Colonic mucosa (tissue), 4 donors: ENCODE measurements at regions not wholly inside any gene's neighbourhood (a gene's known extent, or its start where the extent isn't known, plus 50 kb on each side); places are given as distances from the start of the nearest gene placed in this dataset.

Experiments used
- DNase-seq: peaks from one replicate; pipeline ENCODE4 v3.0.0-alpha.2; 2020
- H3K27ac ChIP-seq: fragments of 200-600 bp; one replicate; pipeline ENCODE4 v1.8.0; 2021
- H3K27me3 ChIP-seq: fragments of 200-600 bp; one replicate; pipeline ENCODE4 v1.8.0; 2021
- H3K36me3 ChIP-seq: fragments of 200-600 bp; one replicate; pipeline ENCODE4 v1.8.0; 2021
- H3K4me1 ChIP-seq: fragments of 200-600 bp; one replicate; pipeline ENCODE4 v1.8.0; 2021; ENCODE audit warnings: mild to moderate bottlenecking
- H3K4me3 ChIP-seq: fragments of 200-600 bp; one replicate; pipeline ENCODE4 v1.8.0; 2021
- H3K9ac ChIP-seq, 2 donors: one replicate each; pipeline ENCODE4 v1.7.0; 2013; ENCODE audit warnings: control low read depth in 2 of 2, low read depth in 2 of 2, low read length in 2 of 2
- H3K9me3 ChIP-seq: fragments of 200-600 bp; one replicate; pipeline ENCODE4 v1.8.0; 2021
- intact Hi-C: fragments of 100-400 bp; cut with DNase I; formaldehyde crosslinking; loops from one replicate; pipeline ENCODE4 v1.14.1; 2022
- TF ChIP-seq, protein P1 (sequence below): fragments of 200-600 bp; IDR thresholded peaks from one replicate; pipeline ENCODE4 v1.8.0; 2022; ENCODE audit warnings: antibody characterized with exemption, mild to moderate bottlenecking
- donor health status: healthy.
- donor health status: DM: no; HTN: no; CAD: no.
- donor health status: DM: no; HTN: no; CAD: no.

DNA sequence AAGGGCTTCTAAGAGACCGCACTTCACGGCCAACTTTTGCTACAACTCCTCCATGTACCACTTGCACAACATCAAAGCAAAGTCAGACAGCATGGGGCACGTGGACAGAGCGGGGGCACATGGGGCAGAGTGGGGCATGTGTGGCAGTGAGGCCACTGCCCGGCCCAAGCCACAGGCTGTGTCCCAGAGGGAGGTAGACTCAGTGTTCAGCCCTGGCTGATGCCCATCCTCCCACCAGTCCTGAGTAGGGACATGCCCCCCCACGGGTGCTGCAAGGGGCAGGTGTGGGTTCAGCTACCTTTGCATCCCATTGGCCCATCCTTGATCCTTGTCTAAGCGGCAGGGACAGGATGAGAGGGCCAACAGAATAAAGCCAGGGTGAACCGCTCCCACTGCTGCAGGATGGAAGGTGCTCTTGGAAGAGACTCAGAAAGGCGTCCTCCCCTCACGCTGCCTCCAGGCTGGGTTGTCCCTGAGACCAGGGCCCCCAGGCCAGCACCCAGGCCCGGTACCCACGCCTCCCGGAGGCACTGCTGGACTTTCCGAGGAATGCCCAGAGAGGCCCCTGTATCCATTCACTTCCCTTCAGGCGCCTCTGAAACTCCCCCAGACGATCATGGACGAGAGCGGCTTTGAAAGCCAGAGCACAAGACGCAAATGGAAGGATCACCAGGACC is 218.2 kb downstream of the NDUFA10 start:
- Histone ChIP-seq H3K27ac (no peak overlapping the region), H3K4me3 (no peak overlapping the region), H3K9me3 (no peaks in the 10 kb centered on the region), H3K4me1 (no peaks in the 10 kb centered on the region), H3K36me3 (no peaks in the 10 kb centered on the region), H3K27me3 (no peaks in the 10 kb centered on the region), H3K9ac (no peak overlapping the region)
- TF ChIP-seq, protein P1, sequence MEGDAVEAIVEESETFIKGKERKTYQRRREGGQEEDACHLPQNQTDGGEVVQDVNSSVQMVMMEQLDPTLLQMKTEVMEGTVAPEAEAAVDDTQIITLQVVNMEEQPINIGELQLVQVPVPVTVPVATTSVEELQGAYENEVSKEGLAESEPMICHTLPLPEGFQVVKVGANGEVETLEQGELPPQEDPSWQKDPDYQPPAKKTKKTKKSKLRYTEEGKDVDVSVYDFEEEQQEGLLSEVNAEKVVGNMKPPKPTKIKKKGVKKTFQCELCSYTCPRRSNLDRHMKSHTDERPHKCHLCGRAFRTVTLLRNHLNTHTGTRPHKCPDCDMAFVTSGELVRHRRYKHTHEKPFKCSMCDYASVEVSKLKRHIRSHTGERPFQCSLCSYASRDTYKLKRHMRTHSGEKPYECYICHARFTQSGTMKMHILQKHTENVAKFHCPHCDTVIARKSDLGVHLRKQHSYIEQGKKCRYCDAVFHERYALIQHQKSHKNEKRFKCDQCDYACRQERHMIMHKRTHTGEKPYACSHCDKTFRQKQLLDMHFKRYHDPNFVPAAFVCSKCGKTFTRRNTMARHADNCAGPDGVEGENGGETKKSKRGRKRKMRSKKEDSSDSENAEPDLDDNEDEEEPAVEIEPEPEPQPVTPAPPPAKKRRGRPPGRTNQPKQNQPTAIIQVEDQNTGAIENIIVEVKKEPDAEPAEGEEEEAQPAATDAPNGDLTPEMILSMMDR: no peak
- DNase-seq: no peak
- intact Hi-C loops: no loop called here

DNA sequence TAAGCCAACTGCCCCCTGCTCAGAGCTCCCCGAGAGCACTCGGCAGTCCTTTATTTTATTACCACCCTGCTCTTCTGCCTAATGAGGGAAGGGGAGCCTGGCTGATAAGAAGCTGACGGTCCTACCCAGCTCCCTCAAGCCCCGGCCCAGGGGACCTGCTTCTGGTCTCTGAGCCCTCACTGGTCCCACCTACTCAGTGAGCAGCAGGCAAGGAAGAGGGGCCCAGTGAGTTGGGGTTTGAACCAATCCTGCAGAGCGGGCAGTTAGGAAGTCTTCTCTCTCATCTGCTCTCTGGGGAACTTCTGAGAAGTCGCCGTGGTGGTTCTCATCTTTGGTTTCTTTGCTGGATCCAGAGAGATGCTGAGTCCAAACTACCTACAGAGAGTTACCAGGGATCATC is 218.9 kb downstream of the NDUFA10 start:
- intact Hi-C loops: no loop called here
- Histone ChIP-seq H3K4me1 (no peaks in the 10 kb centered on the region), H3K9me3 (no peaks in the 10 kb centered on the region), H3K27me3 (no peaks in the 10 kb centered on the region), H3K9ac (no peak overlapping the region), H3K36me3 (no peaks in the 10 kb centered on the region), H3K27ac (no peak overlapping the region), H3K4me3 (no peak overlapping the region)
- TF ChIP-seq, protein P1: no peak
- no peak for DNase-seq

DNA sequence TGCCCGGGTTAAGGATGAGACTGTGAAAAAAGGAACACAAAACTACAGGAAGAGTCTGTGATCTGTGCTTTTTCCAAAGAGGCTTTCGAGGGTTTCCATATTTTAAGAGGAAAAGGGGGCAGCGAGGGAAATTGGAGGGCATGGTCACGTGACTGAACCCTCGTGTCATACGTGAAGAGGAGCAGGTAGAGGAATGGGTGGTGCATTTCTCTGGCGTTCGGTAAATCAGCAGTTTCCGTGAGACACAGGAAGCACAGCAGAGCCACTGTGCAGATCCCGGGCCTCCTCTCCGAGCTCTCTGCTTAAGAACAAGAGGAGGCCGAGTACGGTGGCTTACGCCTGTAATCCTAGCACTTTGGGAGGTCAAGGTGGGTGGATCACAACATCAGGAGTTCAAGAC is 219.7 kb downstream of the NDUFA10 start:
- intact Hi-C loops: no loop called here
- Histone ChIP-seq H3K9ac (no peak overlapping the region), H3K27me3 (no peaks in the 10 kb centered on the region), H3K4me3 (no peak overlapping the region), H3K36me3 (no peaks in the 10 kb centered on the region), H3K27ac (no peak overlapping the region), H3K9me3 (no peaks in the 10 kb centered on the region), H3K4me1 (no peaks in the 10 kb centered on the region)
- no peak for DNase-seq
- TF ChIP-seq, protein P1: no peak

DNA sequence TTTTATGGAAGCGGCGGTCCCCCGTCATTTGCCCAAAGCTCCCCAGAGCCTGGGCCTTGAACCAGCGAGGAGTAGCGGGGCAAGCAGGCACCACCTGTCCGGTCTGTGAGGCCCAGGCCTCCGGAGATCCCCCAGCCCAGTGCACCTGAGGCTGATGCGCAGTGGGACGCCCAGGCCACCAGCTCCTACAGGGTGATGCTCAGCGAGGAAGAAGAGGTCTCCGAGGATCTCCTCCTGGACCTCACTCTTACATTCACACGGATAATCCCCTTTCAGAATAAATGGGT is 220.2 kb downstream of the NDUFA10 start:
- no peak overlapping the region for H3K9ac ChIP-seq
- H3K36me3 ChIP-seq: no peaks in the 10 kb centered on the region
- H3K4me3 ChIP-seq: no peak overlapping the region
- no peaks in the 10 kb centered on the region for H3K4me1 ChIP-seq
- intact Hi-C loops: no loop called here
- no peak for DNase-seq
- TF ChIP-seq, protein P1: no peak
- H3K27ac ChIP-seq: no peak overlapping the region
- no peaks in the 10 kb centered on the region for H3K9me3 ChIP-seq
- no peaks in the 10 kb centered on the region for H3K27me3 ChIP-seq

DNA sequence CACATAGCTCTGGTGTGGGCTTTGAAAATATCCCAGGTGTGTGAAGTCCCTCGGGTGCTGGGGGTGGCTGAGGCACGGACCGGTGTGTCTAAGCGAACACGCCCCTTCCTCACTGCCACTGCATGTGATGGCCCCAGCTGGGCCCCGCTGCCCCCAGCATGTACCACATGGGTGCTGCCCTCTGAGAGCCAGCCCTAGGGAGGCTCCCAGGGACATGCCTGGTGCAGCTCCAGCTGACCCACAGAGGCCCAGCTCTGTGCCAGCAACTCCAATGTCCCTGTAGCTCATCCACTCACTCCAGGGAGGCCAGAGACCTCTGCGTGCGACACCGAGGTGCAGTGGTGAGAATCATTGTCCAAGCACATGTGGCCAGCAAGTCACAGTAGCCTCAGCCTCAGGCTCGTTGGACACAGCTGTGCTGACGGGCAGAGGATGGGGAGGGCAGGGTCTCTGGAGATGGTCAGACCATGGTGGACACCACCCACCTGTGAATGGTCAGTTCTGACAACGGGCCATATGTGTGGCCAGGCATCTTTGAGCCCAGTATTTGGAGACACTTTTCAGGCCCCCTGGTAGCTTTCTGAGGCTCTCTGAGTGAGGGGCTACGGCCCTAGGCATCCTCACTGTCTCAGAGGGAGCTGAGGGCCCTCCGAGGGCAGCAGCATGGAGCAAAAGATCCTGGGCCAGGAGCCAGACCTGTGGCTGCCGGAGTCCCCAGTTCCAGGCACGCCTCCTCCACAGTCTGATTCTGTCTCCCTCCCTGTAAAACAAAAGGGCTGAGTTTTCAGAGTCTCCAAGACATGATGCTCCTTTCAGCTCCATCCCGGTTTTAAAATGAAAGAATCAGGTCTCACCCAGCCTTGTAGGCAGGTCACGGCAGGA is 220.7 kb downstream of the NDUFA10 start:
- intact Hi-C loops: no loop called here
- no peaks in the 10 kb centered on the region for H3K4me1 ChIP-seq
- no peaks in the 10 kb centered on the region for H3K9me3 ChIP-seq
- no peak for DNase-seq
- H3K27me3 ChIP-seq: no peaks in the 10 kb centered on the region
- H3K4me3 ChIP-seq: no peak overlapping the region
- no peak overlapping the region for H3K27ac ChIP-seq
- H3K9ac ChIP-seq: no peak overlapping the region
- no peaks in the 10 kb centered on the region for H3K36me3 ChIP-seq
- TF ChIP-seq, protein P1: no peak
